Mammary epithelial cell (primary cell): ENCODE measurements at regions not wholly inside any gene's neighbourhood (a gene's known extent, or its start where the extent isn't known, plus 50 kb on each side); places are given as distances from the start of the nearest gene placed in this dataset.

ENCODE experiments used
- CTCF ChIP-seq, 2 donors: IDR thresholded peaks in 1 of 2; conservative IDR thresholded peaks in 1 of 2; 2 replicates each; pipeline ENCODE4 v1.5.1; 2011 to 2012; ENCODE audit warnings: inconsistent platforms in 2 of 2, low read length in 2 of 2, mild to moderate bottlenecking in 2 of 2, control low read depth in 1 of 2, low read depth in 1 of 2; ENCODE audit not compliant: insufficient read depth in 1 of 2; ENCODE audit errors: extremely low read depth in 1 of 2
- EZH2 ChIP-seq: IDR thresholded peaks from 2 replicates; pipeline ENCODE4 v1.6.1; 2012; ENCODE audit warnings: low read length, inconsistent platforms, borderline replicate concordance

- no peak for TF ChIP-seq CTCF (conservative IDR thresholded peaks at IDR 0.05 in 1 of 2, IDR thresholded peaks at IDR 0.05 in 1 of 2; ENCODE audit: extremely low read depth in 1 of 2, insufficient read depth in 1 of 2, low read depth in 1 of 2, low read length in 2 of 2)
- TF ChIP-seq EZH2: no peak
Measured at GRCh38 chr1:79069828-79070227, 63.3 kb upstream of the ADGRL4 start.
